ENCODE measurements at regions not wholly inside any gene's neighbourhood (a gene's known extent, or its start where the extent isn't known, plus 50 kb on each side); places are given as distances from the start of the nearest gene placed in this dataset.

GRCh38 chr5:153006681-153007080 lies 483.8 kb upstream of the GRIA1 start:
- DNase-seq (ENCODE audit: low read depth) = no peak

GRCh38 chr5:153014194-153014593 lies 476.3 kb upstream of the GRIA1 start:
- no peak for DNase-seq (ENCODE audit: low read depth)

GRCh38 chr5:153018121-153018520 lies 472.3 kb upstream of the GRIA1 start:
- DNase-seq (ENCODE audit: low read depth) = no peak

GRCh38 chr5:153030755-153031725 lies 459.4 kb upstream of the GRIA1 start:
- DNase-seq (ENCODE audit: low read depth) = no peak

- no peak for DNase-seq (ENCODE audit: low read depth)
These were observed 451.0 kb upstream of the GRIA1 start for GRCh38 chr5:153039501-153039900.

GRCh38 chr5:153043886-153044285 lies 446.6 kb upstream of the GRIA1 start:
- peak; percentile 0 for DNase-seq (ENCODE audit: low read depth)

- no peak for DNase-seq (ENCODE audit: low read depth)
These were observed 439.8 kb upstream of the GRIA1 start for GRCh38 chr5:153050496-153051179.

GRCh38 chr5:153066281-153066680 lies 424.2 kb upstream of the GRIA1 start:
- no peak for DNase-seq (ENCODE audit: low read depth)

GRCh38 chr5:153067869-153068268 lies 422.6 kb upstream of the GRIA1 start:
- DNase-seq (ENCODE audit: low read depth) = no peak

- DNase-seq (ENCODE audit: low read depth) = no peak
These were observed 411.1 kb upstream of the GRIA1 start for GRCh38 chr5:153079396-153079795.

GRCh38 chr5:153080940-153081339 lies 409.5 kb upstream of the GRIA1 start:
- no peak for DNase-seq (ENCODE audit: low read depth)

- DNase-seq (ENCODE audit: low read depth) = peak; percentile 14
These were observed 409.1 kb upstream of the GRIA1 start for GRCh38 chr5:153081385-153081784.

- DNase-seq (ENCODE audit: low read depth) = no peak
These were observed 406.0 kb upstream of the GRIA1 start for GRCh38 chr5:153084511-153084910.

- DNase-seq (ENCODE audit: low read depth) = no peak
These were observed 404.0 kb upstream of the GRIA1 start for GRCh38 chr5:153086486-153086885.

- DNase-seq (ENCODE audit: low read depth) = no peak
These were observed 401.9 kb upstream of the GRIA1 start for GRCh38 chr5:153088538-153088937.

GRCh38 chr5:153094333-153094732 lies 396.1 kb upstream of the GRIA1 start:
- no peak for DNase-seq (ENCODE audit: low read depth)

GRCh38 chr5:153096381-153096780 lies 394.1 kb upstream of the GRIA1 start:
- no peak for DNase-seq (ENCODE audit: low read depth)

- no peak for DNase-seq (ENCODE audit: low read depth)
These were observed 391.1 kb upstream of the GRIA1 start for GRCh38 chr5:153099328-153099727.

- DNase-seq (ENCODE audit: low read depth) = no peak
These were observed 389.0 kb upstream of the GRIA1 start for GRCh38 chr5:153101235-153102180.

GRCh38 chr5:153116916-153117315 lies 373.6 kb upstream of the GRIA1 start:
- DNase-seq (ENCODE audit: low read depth) = no peak

- DNase-seq (ENCODE audit: low read depth) = no peak
These were observed 372.5 kb upstream of the GRIA1 start for GRCh38 chr5:153118018-153118417.

- no peak for DNase-seq (ENCODE audit: low read depth)
These were observed 368.1 kb upstream of the GRIA1 start for GRCh38 chr5:153122403-153122802.
